HG02798 (cell line): ENCODE measurements at regions not wholly inside any gene's neighbourhood (a gene's known extent, or its start where the extent isn't known, plus 50 kb on each side); places are given as distances from the start of the nearest gene placed in this dataset.

Source experiments
- ATAC-seq: cut with Tn5 transposase; IDR thresholded peaks from one replicate; pipeline ENCODE4 v1.9.1; 2021; ENCODE audit warnings: mild to moderate bottlenecking; ENCODE audit not compliant: unreplicated experiment, poor library complexity

GRCh38 chr20:22977047-22977785 lies 57.9 kb upstream of the SSTR4 start:
- no peak for ATAC-seq

GRCh38 chr20:22984008-22984407 lies 51.1 kb upstream of the SSTR4 start:
- no peak for ATAC-seq

DNA sequence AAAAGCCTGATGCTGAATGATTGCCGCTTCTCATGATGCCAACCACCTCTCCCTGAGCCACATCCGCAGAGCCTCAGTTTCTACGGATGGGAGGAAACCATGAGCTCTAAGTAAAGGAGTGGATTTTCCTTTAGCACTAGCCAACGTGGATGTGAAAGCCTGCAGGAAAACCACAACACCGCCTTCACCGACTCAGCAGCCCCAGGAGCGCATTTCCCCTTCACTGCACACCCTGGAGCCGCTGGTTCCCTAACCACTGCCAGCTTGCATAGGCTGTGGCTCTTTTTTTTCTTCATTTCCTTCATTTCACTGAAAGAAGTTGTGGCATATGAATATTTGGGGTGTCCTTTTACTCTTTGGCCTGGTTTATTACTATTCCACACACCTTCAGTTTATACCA lies 50.5 kb upstream of the SSTR4 start:
- no peak for ATAC-seq

DNA sequence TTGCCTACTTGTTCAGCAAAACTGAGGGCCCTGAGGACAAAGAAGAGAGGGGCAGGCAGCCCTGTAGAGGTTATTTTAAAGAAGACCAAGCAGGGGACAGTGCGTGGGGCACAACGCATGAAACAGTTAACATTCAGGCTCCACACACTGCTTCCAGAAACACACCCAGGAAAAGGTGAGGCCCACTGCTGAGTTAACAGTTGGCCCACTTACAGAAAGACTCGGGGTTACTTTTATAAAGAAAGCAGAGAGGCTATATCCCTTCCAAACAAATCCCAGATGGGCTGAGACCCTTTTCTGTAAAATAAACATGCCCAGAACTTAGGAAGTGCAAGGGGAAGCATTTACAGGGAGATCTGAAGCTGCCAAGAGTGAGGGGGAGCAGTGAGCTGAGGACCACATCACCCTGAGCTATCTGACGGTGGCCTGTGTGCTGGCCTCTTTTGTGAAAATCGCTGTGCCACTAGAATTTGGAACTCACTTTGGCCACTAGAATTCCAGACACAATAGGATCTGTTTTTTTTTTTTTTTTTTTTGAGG lies 49.8 kb upstream of the SSTR4 start:
- no peak for ATAC-seq
